Keratinocyte (primary cell): ENCODE measurements at regions not wholly inside any gene's neighbourhood (a gene's known extent, or its start where the extent isn't known, plus 50 kb on each side); places are given as distances from the start of the nearest gene placed in this dataset.

ENCODE experiments used
- DNase-seq: peaks from one replicate; pipeline ENCODE4 v3.0.0-alpha.2; 2011; ENCODE audit warnings: low read depth, missing footprints, low spot score
- FAIRE-seq: peaks from 2 replicates; lab custom pipeline; 2011; peaks lifted over from hg19 to GRCh38; lab: Jason Lieb, UNC
- H2AFZ ChIP-seq: 2 replicates; pipeline ENCODE4 v1.6.0; 2012; ENCODE audit warnings: low read length, control low read depth, inconsistent platforms; ENCODE audit not compliant: control insufficient read depth
- H3K27ac ChIP-seq: 2 replicates; pipeline ENCODE4 v1.5.1; 2011; ENCODE audit warnings: low read length; ENCODE audit not compliant: control insufficient read depth, insufficient read depth
- H3K27me3 ChIP-seq: 3 replicates; pipeline ENCODE4 v1.6.0; 2011; ENCODE audit warnings: low read length; ENCODE audit not compliant: control insufficient read depth, insufficient read depth; ENCODE audit errors: extremely low read depth
- H3K36me3 ChIP-seq, 2 experiments: 2 replicates in 1 of 2; 3 replicates in 1 of 2; pipeline ENCODE4 v1.5.1; 2011; ENCODE audit warnings: low read length in 2 of 2, mild to moderate bottlenecking in 1 of 2; ENCODE audit not compliant: control insufficient read depth in 2 of 2, insufficient read depth in 2 of 2; ENCODE audit errors: extremely low read depth in 1 of 2
- H3K4me1 ChIP-seq: 3 replicates; pipeline ENCODE4 v1.5.1; 2011; ENCODE audit warnings: low read length; ENCODE audit not compliant: control insufficient read depth, insufficient read depth; ENCODE audit errors: extremely low read depth
- H3K4me2 ChIP-seq: 3 replicates; pipeline ENCODE4 v1.6.0; 2011; ENCODE audit warnings: low read depth, low read length; ENCODE audit not compliant: control insufficient read depth, insufficient read depth; ENCODE audit errors: extremely low read depth
- H3K4me3 ChIP-seq, 3 experiments: fragments of 200-600 bp in 1 of 3; sonication (generic) in 1 of 3; 2 replicates in 2 of 3; 3 replicates in 1 of 3; pipeline ENCODE4 v1.5.1; 2011 to 2016; ENCODE audit warnings: low read length in 3 of 3, mild to moderate bottlenecking in 3 of 3, control low read depth in 2 of 3, inconsistent platforms in 1 of 3, low read depth in 1 of 3, mixed read lengths in 1 of 3, mixed run types in 1 of 3, moderate library complexity in 1 of 3; ENCODE audit not compliant: control insufficient read depth in 2 of 3, insufficient read depth in 2 of 3; ENCODE audit errors: extremely low read depth in 1 of 3
- H3K79me2 ChIP-seq: 2 replicates; pipeline ENCODE4 v1.6.0; 2012; ENCODE audit warnings: low read length; ENCODE audit not compliant: control insufficient read depth, insufficient read depth
- H3K9ac ChIP-seq: 3 replicates; pipeline ENCODE4 v1.6.0; 2011; ENCODE audit warnings: low read length; ENCODE audit not compliant: control insufficient read depth, insufficient read depth; ENCODE audit errors: extremely low read depth
- H3K9me1 ChIP-seq: 3 replicates; pipeline ENCODE4 v1.6.0; 2011; ENCODE audit warnings: low read length; ENCODE audit not compliant: control insufficient read depth, insufficient read depth; ENCODE audit errors: extremely low read depth
- H3K9me3 ChIP-seq: 2 replicates; pipeline ENCODE4 v1.5.1; 2012; ENCODE audit warnings: low read depth, low read length; ENCODE audit not compliant: control insufficient read depth
- H4K20me1 ChIP-seq: 3 replicates; pipeline ENCODE4 v1.6.0; 2011; ENCODE audit warnings: low read length; ENCODE audit not compliant: control insufficient read depth, insufficient read depth; ENCODE audit errors: extremely low read depth
- CTCF ChIP-seq, 3 experiments: IDR thresholded peaks in 1 of 3; conservative IDR thresholded peaks in 1 of 3; optimal IDR thresholded peaks in 1 of 3; 2 replicates in 2 of 3; 3 replicates in 1 of 3; pipeline versions ENCODE3 to v1.5.1; 2011; ENCODE audit warnings: low read length in 3 of 3, mild to moderate bottlenecking in 3 of 3, moderate library complexity in 2 of 3, control low read depth in 1 of 3, inconsistent platforms in 1 of 3; ENCODE audit not compliant: insufficient read depth in 2 of 3; ENCODE audit errors: extremely low read depth in 1 of 3
- EZH2 ChIP-seq: IDR thresholded peaks from one replicate; pipeline ENCODE4 v1.6.1; 2012; ENCODE audit warnings: inconsistent platforms, mild to moderate bottlenecking, low read length, moderate library complexity
- dilution Hi-C: fragments of 300-500 bp; cut with MboI; formaldehyde crosslinking; loops from one replicate; pipeline ENCODE4 v1.7.0; 2020; ENCODE audit warnings: low sequenced_read_pairs; ENCODE audit not compliant: extremely low pct_ligation_motif_present

- Histone ChIP-seq H3K9me3 (no peaks in the 10 kb centered on the region), H4K20me1 (no peaks in the 10 kb centered on the region)
- no peak for FAIRE-seq
These were observed 54.1 kb downstream of the SHANK2 start for GRCh38 chr11:71198141-71198822.

GRCh38 chr11:71197096-71197495 is 55.3 kb downstream of the SHANK2 start:
- H3K9me3 ChIP-seq = no peaks in the 10 kb centered on the region
- no peak overlapping the region for H2AFZ ChIP-seq
- no peaks in the 10 kb centered on the region for H3K79me2 ChIP-seq
- no peak overlapping the region for H3K27ac ChIP-seq
- H3K36me3 ChIP-seq = no peaks in the 10 kb centered on the region
- H3K27me3 ChIP-seq = no peaks in the 10 kb centered on the region
- H4K20me1 ChIP-seq = no peaks in the 10 kb centered on the region
- FAIRE-seq (no peak), DNase-seq (no peak)
- H3K9ac ChIP-seq = no peak overlapping the region
- no peak overlapping the region for H3K4me3 ChIP-seq
- no peak overlapping the region for H3K4me2 ChIP-seq
- dilution Hi-C loops = no loop called here
- no peak for TF ChIP-seq EZH2
- no peak for TF ChIP-seq CTCF (optimal IDR thresholded peaks at IDR 0.05 in 1 of 3, IDR thresholded peaks at IDR 0.05 in 1 of 3, conservative IDR thresholded peaks at IDR 0.05 in 1 of 3; ENCODE audit: extremely low read depth in 1 of 3, insufficient read depth in 2 of 3, low read length in 3 of 3)
- H3K4me1 ChIP-seq = no peaks in the 10 kb centered on the region
- H3K9me1 ChIP-seq = no peaks in the 10 kb centered on the region

More at GRCh38 chr11:71198141-71198822, 54.1 kb downstream of the SHANK2 start:
- Histone ChIP-seq H3K36me3 (no peaks in the 10 kb centered on the region), H3K79me2 (no peaks in the 10 kb centered on the region), H2AFZ (no peak overlapping the region), H3K4me3 (no peak overlapping the region), H3K9ac (no peak overlapping the region), H3K9me1 (no peaks in the 10 kb centered on the region), H3K27me3 (no peaks in the 10 kb centered on the region), H3K4me1 (no peaks in the 10 kb centered on the region), H3K4me2 (no peak overlapping the region), H3K27ac (no peak overlapping the region)
- TF ChIP-seq CTCF (optimal IDR thresholded peaks at IDR 0.05 in 1 of 3, IDR thresholded peaks at IDR 0.05 in 1 of 3, conservative IDR thresholded peaks at IDR 0.05 in 1 of 3; ENCODE audit: extremely low read depth in 1 of 3, insufficient read depth in 2 of 3, low read length in 3 of 3) (no peak), EZH2 (no peak)
- DNase-seq = no peak
- dilution Hi-C loops = no loop called here
